H9 (cell line): ENCODE measurements at regions not wholly inside any gene's neighbourhood (a gene's known extent, or its start where the extent isn't known, plus 50 kb on each side); places are given as distances from the start of the nearest gene placed in this dataset.

ENCODE experiments used
- DNase-seq: peaks from one replicate; pipeline ENCODE4 v3.0.0-alpha.2; 2017
- H2AFZ ChIP-seq: one replicate; pipeline ENCODE4 v1.6.1; 2013; ENCODE audit warnings: mild to moderate bottlenecking, low read length, control low read depth, moderate library complexity
- H2AK5ac ChIP-seq: 2 replicates; pipeline ENCODE4 v1.6.1; 2013; ENCODE audit warnings: low read length, control low read depth, mixed read lengths; ENCODE audit not compliant: insufficient read length
- H2BK120ac ChIP-seq: one replicate; pipeline ENCODE4 v1.6.1; 2013; ENCODE audit warnings: low read depth, mild to moderate bottlenecking, low read length, control low read depth, inconsistent platforms; ENCODE audit not compliant: poor library complexity, severe bottlenecking
- H2BK12ac ChIP-seq: 2 replicates; pipeline ENCODE4 v1.6.1; 2013; ENCODE audit warnings: low read length, control low read depth, mixed read lengths, low read depth; ENCODE audit not compliant: insufficient read length
- H2BK15ac ChIP-seq: 2 replicates; pipeline ENCODE4 v1.6.1; 2013; ENCODE audit warnings: low read depth, low read length, control low read depth
- H2BK20ac ChIP-seq: one replicate; pipeline ENCODE4 v1.6.1; 2013; ENCODE audit warnings: low read depth, mild to moderate bottlenecking, low read length, control low read depth, inconsistent platforms; ENCODE audit not compliant: poor library complexity, severe bottlenecking
- H2BK5ac ChIP-seq: 2 replicates; pipeline ENCODE4 v1.6.1; 2013; ENCODE audit warnings: low read length, control low read depth, mixed read lengths; ENCODE audit not compliant: insufficient read length
- H3K14ac ChIP-seq: 2 replicates; pipeline ENCODE4 v1.6.1; 2013; ENCODE audit warnings: low read length, control low read depth; ENCODE audit not compliant: insufficient read depth
- H3K18ac ChIP-seq: 2 replicates; pipeline ENCODE4 v1.6.1; 2013; ENCODE audit warnings: low read depth, mild to moderate bottlenecking, mixed read lengths, low read length, control low read depth; ENCODE audit not compliant: insufficient read length
- H3K23ac ChIP-seq: 2 replicates; pipeline ENCODE4 v1.6.1; 2013; ENCODE audit warnings: low read length, control low read depth, mixed read lengths, low read depth; ENCODE audit not compliant: insufficient read length
- H3K23me2 ChIP-seq: 2 replicates; pipeline ENCODE4 v1.6.1; 2013; ENCODE audit warnings: low read depth, mild to moderate bottlenecking, mixed read lengths, low read length, control low read depth; ENCODE audit not compliant: insufficient read length, poor library complexity, severe bottlenecking
- H3K27ac ChIP-seq: 2 replicates; pipeline ENCODE4 v1.5.1; 2013; ENCODE audit warnings: low read length, control low read depth, mixed read lengths, low read depth; ENCODE audit not compliant: insufficient read length
- H3K27me3 ChIP-seq: 2 replicates; pipeline ENCODE4 v1.6.1; 2013; ENCODE audit warnings: low read length, control low read depth, inconsistent platforms; ENCODE audit not compliant: insufficient read depth
- H3K4ac ChIP-seq: 2 replicates; pipeline ENCODE4 v1.6.1; 2013; ENCODE audit warnings: low read depth, mild to moderate bottlenecking, control low read depth, inconsistent platforms, low read length, moderate library complexity
- H3K4me1 ChIP-seq: 2 replicates; pipeline ENCODE4 v1.6.1; 2013; ENCODE audit warnings: low read length, control low read depth, inconsistent platforms; ENCODE audit not compliant: insufficient read depth
- H3K4me2 ChIP-seq: 2 replicates; pipeline ENCODE4 v1.6.1; 2013; ENCODE audit warnings: low read length, control low read depth, mixed read lengths; ENCODE audit not compliant: insufficient read length, insufficient read depth
- H3K56ac ChIP-seq: 2 replicates; pipeline ENCODE4 v1.6.1; 2013; ENCODE audit warnings: low read depth, mild to moderate bottlenecking, mixed read lengths, low read length, control low read depth; ENCODE audit not compliant: insufficient read length
- H3K79me1 ChIP-seq: 2 replicates; pipeline ENCODE4 v1.6.1; 2013; ENCODE audit warnings: low read depth, mild to moderate bottlenecking, moderate library complexity, low read length, control low read depth, inconsistent platforms; ENCODE audit not compliant: insufficient read depth, poor library complexity, severe bottlenecking
- H3K79me2 ChIP-seq: 2 replicates; pipeline ENCODE4 v1.6.1; 2013; ENCODE audit warnings: low read length, control low read depth, inconsistent platforms; ENCODE audit not compliant: insufficient read depth
- H3K9ac ChIP-seq: 2 replicates; pipeline ENCODE4 v1.6.1; 2013; ENCODE audit warnings: low read length, control low read depth, mixed read lengths; ENCODE audit not compliant: insufficient read length; ENCODE audit errors: extremely low read depth
- H3K9me3 ChIP-seq: one replicate; pipeline ENCODE4 v1.6.1; 2013; ENCODE audit warnings: low read depth, low read length, inconsistent platforms; ENCODE audit not compliant: control insufficient read depth
- H3T11ph ChIP-seq: one replicate; pipeline ENCODE4 v1.6.1; 2013; ENCODE audit warnings: mild to moderate bottlenecking, low read length, control low read depth, inconsistent platforms
- H4K20me1 ChIP-seq: one replicate; pipeline ENCODE4 v1.6.1; 2013; ENCODE audit not compliant: control insufficient read depth, insufficient read length, insufficient read depth
- H4K5ac ChIP-seq: 2 replicates; pipeline ENCODE4 v1.6.1; 2013; ENCODE audit warnings: low read depth, mild to moderate bottlenecking, mixed read lengths, low read length, control low read depth; ENCODE audit not compliant: insufficient read length
- H4K8ac ChIP-seq: replicated peaks from 2 replicates; pipeline ENCODE4 v1.6.1; 2013; ENCODE audit warnings: low read length, control low read depth, mixed read lengths, low read depth; ENCODE audit not compliant: insufficient read length
- H4K91ac ChIP-seq: 2 replicates; pipeline ENCODE4 v1.6.1; 2013; ENCODE audit warnings: low read depth, mild to moderate bottlenecking, moderate library complexity, mixed read lengths, low read length, control low read depth; ENCODE audit not compliant: insufficient read length
- H3K27ac Mint-ChIP-seq, 3 experiments: 2 replicates in 2 of 3; 3 replicates in 1 of 3; pipeline ENCODE4 v1.8.0; 2020 to 2021; ENCODE audit warnings: mixed read lengths in 3 of 3, mild to moderate bottlenecking in 1 of 3, moderate library complexity in 1 of 3
- H3K27me3 Mint-ChIP-seq: 2 replicates; pipeline ENCODE4 v1.8.0; 2021; ENCODE audit warnings: low read depth, mild to moderate bottlenecking, moderate library complexity, mixed read lengths
- H3K36me3 Mint-ChIP-seq, 3 experiments: 2 replicates in 2 of 3; 3 replicates in 1 of 3; pipeline ENCODE4 v1.8.0; 2020 to 2021; ENCODE audit warnings: low read depth in 3 of 3, mixed read lengths in 3 of 3; ENCODE audit not compliant: insufficient read depth in 1 of 3
- H3K4me1 Mint-ChIP-seq, 2 experiments: 2 replicates each; pipeline ENCODE4 v1.8.0; 2020; ENCODE audit warnings: mixed read lengths in 2 of 2
- H3K4me3 Mint-ChIP-seq, 2 experiments: 2 replicates in 1 of 2; 3 replicates in 1 of 2; pipeline ENCODE4 v1.8.0; 2020 to 2021; ENCODE audit warnings: mild to moderate bottlenecking in 2 of 2, mixed read lengths in 2 of 2, moderate library complexity in 1 of 2
- H3K9me3 Mint-ChIP-seq, 2 experiments: 2 replicates in 1 of 2; 3 replicates in 1 of 2; pipeline ENCODE4 v1.8.0; 2020; ENCODE audit warnings: mild to moderate bottlenecking in 2 of 2, mixed read lengths in 2 of 2, moderate library complexity in 1 of 2
- CTCF ChIP-seq: fragments of 200-600 bp; sonication (generic); conservative IDR thresholded peaks from 3 replicates; pipeline ENCODE4 v1.8.0; 2021; ENCODE audit warnings: antibody characterized with exemption, mild to moderate bottlenecking
- WGBS: extraction: QIAGEN DNeasy Blood & Tissue Kit; methylation state at CpG from one replicate; pipeline ENCODE4 v1.1.7; 2013; ENCODE audit warnings: missing lambda C conversion rate, low lambda C conversion rate, mixed read lengths; ENCODE audit not compliant: insufficient read length; ENCODE audit errors: extremely low coverage; 5-methylcytosine and 5-hydroxymethylcytosine counted together

- Histone ChIP-seq H2BK120ac (no peak overlapping the region), H3K79me1 (no peaks in the 10 kb centered on the region), H3K4me2 (no peak overlapping the region), H3K18ac (no peak overlapping the region), H3T11ph (no peak overlapping the region), H2BK12ac (no peak overlapping the region), H3K4ac (no peak overlapping the region), H3K4me1 (no peaks in the 10 kb centered on the region), H3K14ac (no peak overlapping the region), H2AFZ (no peak overlapping the region), H2BK5ac (no peak overlapping the region), H2BK20ac (no peak overlapping the region), H3K23ac (no peak overlapping the region), H3K9me3 (no peaks in the 10 kb centered on the region), H4K5ac (no peak overlapping the region), H2AK5ac (no peak overlapping the region), H3K9ac (no peak overlapping the region), H3K27ac (no peak overlapping the region), H3K56ac (no peak overlapping the region), H3K23me2 (no peaks in the 10 kb centered on the region), H2BK15ac (no peak overlapping the region), H3K27me3 (no peaks in the 10 kb centered on the region), H4K20me1 (no peaks in the 10 kb centered on the region), H4K8ac (no peak overlapping the region), H4K91ac (no peak overlapping the region), H3K79me2 (no peaks in the 10 kb centered on the region)
- Mint-ChIP-seq H3K9me3 (peaks cover 11 to 16% of the 10 kb centered on the region in 2 experiments; a peak in 4 of 5 replicates), H3K4me1 (peaks cover 0 to 9% of the 10 kb centered on the region in 2 experiments), H3K4me3 (no peak overlapping the region), H3K27me3 (no peaks in the 10 kb centered on the region), H3K36me3 (peaks cover 0 to 13% (median 3%) of the 10 kb centered on the region in 3 experiments; a peak in 4 of 7 replicates), H3K27ac (no peak overlapping the region; a peak in 1 of 7 replicates)
- no peak for TF ChIP-seq CTCF
- no CpG with 5 or more reads among the region's 9 CpGs for WGBS
- DNase-seq: no peak
Observed at GRCh38 chr2:15685143-15685542, 93.5 kb downstream of the DDX1 start.
